Omental fat pad (tissue), 3 donors: ENCODE measurements at regions not wholly inside any gene's neighbourhood (a gene's known extent, or its start where the extent isn't known, plus 50 kb on each side); places are given as distances from the start of the nearest gene placed in this dataset.

ENCODE experiments used
- ATAC-seq: fragments of 150-250 bp; one replicate; pipeline ENCODE4 v1.9.1; 2016; ENCODE audit warnings: mild to moderate bottlenecking, moderate library complexity; ENCODE audit not compliant: low FRiP score
- DNase-seq: peaks from one replicate; pipeline ENCODE4 v3.0.0-alpha.2; 2019; ENCODE audit warnings: low spot score
- TF ChIP-seq, protein P1 (sequence below), 3 donors: fragments of 450-650 bp; IDR thresholded peaks; one replicate each; pipeline ENCODE4 v1.5.1; 2016 to 2017; ENCODE audit warnings: antibody characterized with exemption in 3 of 3, mild to moderate bottlenecking in 3 of 3, moderate library complexity in 2 of 3

DNA sequence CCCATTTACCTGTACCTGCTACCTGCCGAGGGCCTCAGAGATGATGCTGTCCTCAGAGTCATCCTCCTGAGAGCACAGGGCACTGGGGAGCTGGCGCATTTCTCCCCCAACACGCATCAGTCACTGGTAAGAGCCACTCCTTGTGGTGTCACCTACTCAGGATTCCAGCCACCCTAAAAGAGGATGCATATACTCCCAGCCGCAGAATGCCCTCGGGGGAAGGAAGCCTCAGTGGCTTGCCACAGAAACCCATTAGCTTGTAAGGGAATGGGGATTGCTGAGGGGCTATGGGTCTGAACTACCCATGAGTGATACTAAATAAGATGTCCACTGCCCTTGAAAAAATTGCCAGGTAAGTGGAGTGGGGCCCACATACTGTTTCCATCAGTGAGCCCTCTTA, 279.2 kb downstream of the WDR11 start:
- DNase-seq, result no peak
- ATAC-seq, result no peak
- TF ChIP-seq, protein P1, sequence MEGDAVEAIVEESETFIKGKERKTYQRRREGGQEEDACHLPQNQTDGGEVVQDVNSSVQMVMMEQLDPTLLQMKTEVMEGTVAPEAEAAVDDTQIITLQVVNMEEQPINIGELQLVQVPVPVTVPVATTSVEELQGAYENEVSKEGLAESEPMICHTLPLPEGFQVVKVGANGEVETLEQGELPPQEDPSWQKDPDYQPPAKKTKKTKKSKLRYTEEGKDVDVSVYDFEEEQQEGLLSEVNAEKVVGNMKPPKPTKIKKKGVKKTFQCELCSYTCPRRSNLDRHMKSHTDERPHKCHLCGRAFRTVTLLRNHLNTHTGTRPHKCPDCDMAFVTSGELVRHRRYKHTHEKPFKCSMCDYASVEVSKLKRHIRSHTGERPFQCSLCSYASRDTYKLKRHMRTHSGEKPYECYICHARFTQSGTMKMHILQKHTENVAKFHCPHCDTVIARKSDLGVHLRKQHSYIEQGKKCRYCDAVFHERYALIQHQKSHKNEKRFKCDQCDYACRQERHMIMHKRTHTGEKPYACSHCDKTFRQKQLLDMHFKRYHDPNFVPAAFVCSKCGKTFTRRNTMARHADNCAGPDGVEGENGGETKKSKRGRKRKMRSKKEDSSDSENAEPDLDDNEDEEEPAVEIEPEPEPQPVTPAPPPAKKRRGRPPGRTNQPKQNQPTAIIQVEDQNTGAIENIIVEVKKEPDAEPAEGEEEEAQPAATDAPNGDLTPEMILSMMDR (IDR thresholded peaks at IDR 0.05), result no peak

DNA sequence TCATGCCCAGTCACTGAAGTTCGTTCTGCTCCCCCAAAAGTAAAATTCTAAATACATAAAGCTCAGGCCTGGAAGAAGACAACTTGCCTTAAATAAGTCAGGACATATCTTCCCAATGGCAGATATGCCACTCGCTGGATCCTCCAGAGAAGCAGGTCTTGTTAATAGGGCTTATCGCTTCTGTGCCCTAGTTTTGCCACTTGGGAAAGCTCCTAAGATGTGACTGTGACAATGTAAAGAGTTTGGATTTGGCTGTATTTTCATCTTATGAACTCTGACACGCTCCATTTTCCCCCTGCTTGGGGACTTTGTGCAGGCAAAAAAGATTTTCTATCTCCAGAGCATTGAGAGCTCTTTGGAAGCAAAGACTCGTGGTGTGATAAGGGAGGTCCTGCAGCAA, 279.9 kb downstream of the WDR11 start:
- ATAC-seq (no peak), DNase-seq (no peak)
- TF ChIP-seq, protein P1 (IDR thresholded peaks at IDR 0.05), result no peak

DNA sequence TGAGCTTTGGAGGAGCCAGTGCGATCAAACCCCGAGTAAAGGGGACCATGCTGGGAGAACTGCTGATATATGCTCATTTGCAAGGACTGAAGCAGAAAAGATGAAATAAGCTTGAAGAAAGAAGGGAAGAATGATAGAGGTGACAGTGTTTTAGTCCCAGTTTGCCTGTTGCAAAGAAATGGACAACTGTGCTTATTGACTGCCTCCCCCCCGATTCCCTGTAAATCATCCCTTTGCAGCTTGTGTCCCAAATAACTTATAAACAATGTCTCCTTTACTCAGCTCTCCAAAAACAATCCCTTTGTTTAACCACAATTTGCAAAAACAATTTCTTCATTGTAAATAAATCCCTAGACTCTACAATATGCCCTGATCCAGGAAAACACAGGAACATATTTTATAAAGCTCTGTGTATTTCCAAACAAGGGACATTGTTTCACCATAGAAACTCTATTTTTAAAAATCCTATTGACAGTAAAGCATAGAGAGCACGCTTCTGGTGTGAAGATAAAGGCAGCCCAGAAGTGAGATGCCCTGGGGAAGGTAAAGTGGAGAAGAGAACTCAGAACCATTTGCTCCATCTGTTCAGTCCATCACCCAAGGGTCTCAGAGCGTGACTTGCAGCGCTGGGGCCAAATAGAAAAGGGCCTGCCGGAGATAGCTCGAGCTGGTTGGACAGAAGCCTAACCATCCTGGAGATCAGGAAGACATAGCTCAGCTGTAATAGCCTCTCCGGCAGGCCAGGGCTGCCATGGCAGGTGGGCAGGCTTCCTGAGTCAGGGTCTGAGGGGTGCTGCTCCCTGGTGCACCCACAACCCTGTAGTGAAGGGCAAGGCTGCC, 280.5 kb downstream of the WDR11 start:
- DNase-seq (no peak), ATAC-seq (no peak)
- TF ChIP-seq, protein P1 (IDR thresholded peaks at IDR 0.05), result no peak

DNA sequence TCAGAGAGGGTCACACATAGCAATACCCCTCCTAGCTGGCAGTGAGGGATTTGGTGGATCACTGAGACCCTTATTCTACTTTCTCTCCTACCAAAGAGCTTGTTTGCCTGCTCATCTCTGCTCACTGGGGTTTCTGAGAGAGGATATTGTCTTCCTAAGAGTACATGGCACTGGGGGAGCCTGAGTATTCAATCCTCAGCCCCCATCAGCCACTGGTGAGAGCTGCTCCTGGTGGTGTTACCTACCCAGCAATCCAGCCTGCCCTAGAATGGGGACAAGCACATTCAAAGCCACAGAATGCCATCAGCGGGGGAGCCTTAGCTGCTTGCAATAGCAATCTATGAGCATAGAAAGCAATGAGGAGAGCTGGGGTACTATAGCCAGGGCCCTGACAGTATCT, 281.1 kb downstream of the WDR11 start:
- DNase-seq (no peak), ATAC-seq (no peak)
- TF ChIP-seq, protein P1 (IDR thresholded peaks at IDR 0.05), result no peak

DNA sequence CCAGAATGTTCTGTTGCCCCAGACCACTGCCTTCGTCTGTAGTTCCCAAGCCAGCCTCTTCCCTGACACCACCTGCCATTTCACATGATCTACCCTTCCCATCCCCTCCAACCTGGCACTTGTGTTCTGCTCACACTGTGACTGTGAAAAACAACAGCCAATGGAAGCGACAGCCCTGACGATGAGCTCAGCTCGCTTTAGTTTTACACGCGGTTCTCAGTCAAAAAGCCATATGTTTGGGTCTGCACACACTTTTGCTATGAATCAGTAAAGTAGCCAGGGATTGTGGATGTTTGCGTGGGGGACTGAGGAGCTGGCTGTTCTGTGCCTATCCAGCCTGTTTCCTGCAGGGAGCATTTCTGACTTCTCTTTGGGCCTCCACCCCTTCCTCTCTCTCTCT, 282.7 kb downstream of the WDR11 start:
- TF ChIP-seq, protein P1 (IDR thresholded peaks at IDR 0.05), result no peak
- ATAC-seq, result no peak
- DNase-seq, result no peak

DNA sequence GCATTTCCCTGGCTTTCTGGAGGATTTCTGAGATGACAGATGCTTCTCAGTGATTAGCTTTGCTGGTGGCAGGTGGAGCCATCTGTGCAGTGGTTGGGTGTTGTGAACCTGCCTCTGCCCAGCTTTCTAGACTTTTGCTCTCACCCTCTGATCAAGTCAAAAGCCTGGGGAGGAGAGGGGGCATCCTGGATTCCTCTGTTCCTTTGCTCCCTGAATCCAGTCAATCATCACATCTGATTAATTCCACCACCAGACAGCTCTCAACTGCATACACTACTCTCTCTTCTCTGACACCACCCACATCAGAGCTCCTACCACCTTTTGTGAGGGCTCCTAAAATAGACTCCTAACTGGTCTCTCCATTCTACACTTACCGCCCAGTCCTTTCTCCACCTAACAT, 283.5 kb downstream of the WDR11 start:
- no peak for ATAC-seq
- DNase-seq, result no peak
- TF ChIP-seq, protein P1 (IDR thresholded peaks at IDR 0.05), result no peak

DNA sequence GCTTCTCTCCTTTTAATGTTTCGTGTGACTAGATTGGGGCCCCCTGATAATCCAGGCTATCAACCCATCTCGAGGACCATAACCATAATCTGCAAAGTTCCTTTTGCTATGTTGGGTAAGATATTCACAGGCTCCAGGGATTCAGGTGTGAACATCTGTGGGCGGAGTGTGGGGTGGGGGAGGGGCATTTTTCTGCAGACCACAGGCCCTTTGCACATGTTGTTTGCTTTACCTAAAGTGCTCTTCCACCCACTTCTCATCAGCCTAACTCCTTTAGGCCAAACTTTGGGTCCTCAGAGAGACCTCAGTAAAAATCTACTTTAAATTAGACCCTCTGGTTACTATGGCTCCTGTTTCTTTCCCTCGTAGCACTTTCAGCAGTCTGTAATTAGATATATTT, 284.4 kb downstream of the WDR11 start:
- ATAC-seq, result no peak
- TF ChIP-seq, protein P1 (IDR thresholded peaks at IDR 0.05), result no peak

More for the DNA sequence above, 284.4 kb downstream of the WDR11 start:
- DNase-seq, result no peak
